Colonic mucosa (tissue), 4 donors: ENCODE measurements at regions not wholly inside any gene's neighbourhood (a gene's known extent, or its start where the extent isn't known, plus 50 kb on each side); places are given as distances from the start of the nearest gene placed in this dataset.

Experiments used
- DNase-seq: peaks from one replicate; pipeline ENCODE4 v3.0.0-alpha.2; 2020
- H3K27ac ChIP-seq: fragments of 200-600 bp; one replicate; pipeline ENCODE4 v1.8.0; 2021
- H3K27me3 ChIP-seq: fragments of 200-600 bp; one replicate; pipeline ENCODE4 v1.8.0; 2021
- H3K36me3 ChIP-seq: fragments of 200-600 bp; one replicate; pipeline ENCODE4 v1.8.0; 2021
- H3K4me1 ChIP-seq: fragments of 200-600 bp; one replicate; pipeline ENCODE4 v1.8.0; 2021; ENCODE audit warnings: mild to moderate bottlenecking
- H3K4me3 ChIP-seq: fragments of 200-600 bp; one replicate; pipeline ENCODE4 v1.8.0; 2021
- H3K9ac ChIP-seq, 2 donors: one replicate each; pipeline ENCODE4 v1.7.0; 2013; ENCODE audit warnings: control low read depth in 2 of 2, low read depth in 2 of 2, low read length in 2 of 2
- H3K9me3 ChIP-seq: fragments of 200-600 bp; one replicate; pipeline ENCODE4 v1.8.0; 2021
- intact Hi-C: fragments of 100-400 bp; cut with DNase I; formaldehyde crosslinking; loops from one replicate; pipeline ENCODE4 v1.14.1; 2022
- TF ChIP-seq, protein P1 (sequence below): fragments of 200-600 bp; IDR thresholded peaks from one replicate; pipeline ENCODE4 v1.8.0; 2022; ENCODE audit warnings: antibody characterized with exemption, mild to moderate bottlenecking
- donor health status: healthy.
- donor health status: DM: no; HTN: no; CAD: no.
- donor health status: DM: no; HTN: no; CAD: no.

DNA sequence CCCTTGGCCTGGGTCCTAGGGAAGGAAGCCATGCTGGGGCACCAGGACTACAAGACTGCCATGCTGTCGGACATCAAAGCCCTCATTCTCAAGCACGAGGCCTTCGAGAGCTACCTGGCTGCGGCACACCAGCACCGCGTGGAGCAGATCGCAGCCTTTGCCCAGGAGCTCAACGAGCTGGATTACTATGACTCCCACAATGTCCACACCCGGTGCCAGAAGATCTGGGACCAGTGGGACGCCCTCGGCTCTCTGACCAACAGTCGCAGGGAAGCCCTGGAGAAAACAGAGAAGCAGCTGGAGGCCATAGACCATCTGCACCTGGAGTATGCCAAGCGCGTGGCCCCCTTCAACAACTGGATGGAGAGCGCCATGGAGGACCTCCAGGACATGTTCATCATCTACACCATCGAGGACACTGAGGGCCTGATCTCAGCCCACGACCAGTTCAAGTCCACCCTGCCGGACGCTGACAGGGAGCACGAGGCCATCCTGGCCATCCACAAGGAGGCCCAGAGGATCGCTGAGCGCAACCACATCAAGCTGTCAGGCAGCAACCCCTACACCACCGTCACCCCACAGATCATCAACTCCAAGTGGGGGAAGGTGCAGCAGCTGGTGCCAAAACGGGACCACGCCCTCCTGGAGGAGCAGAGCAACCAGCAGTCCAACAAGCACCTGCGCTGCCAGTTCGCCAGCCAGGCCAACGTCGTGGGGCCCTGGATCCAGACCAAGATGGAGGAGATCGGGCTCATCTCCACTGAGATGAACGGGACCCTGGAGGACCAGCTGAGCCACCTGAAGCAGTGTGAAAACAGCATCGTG lies 487.0 kb downstream of the TRAM1L1 start:
- no peak overlapping the region for H3K4me3 ChIP-seq
- TF ChIP-seq, protein P1, sequence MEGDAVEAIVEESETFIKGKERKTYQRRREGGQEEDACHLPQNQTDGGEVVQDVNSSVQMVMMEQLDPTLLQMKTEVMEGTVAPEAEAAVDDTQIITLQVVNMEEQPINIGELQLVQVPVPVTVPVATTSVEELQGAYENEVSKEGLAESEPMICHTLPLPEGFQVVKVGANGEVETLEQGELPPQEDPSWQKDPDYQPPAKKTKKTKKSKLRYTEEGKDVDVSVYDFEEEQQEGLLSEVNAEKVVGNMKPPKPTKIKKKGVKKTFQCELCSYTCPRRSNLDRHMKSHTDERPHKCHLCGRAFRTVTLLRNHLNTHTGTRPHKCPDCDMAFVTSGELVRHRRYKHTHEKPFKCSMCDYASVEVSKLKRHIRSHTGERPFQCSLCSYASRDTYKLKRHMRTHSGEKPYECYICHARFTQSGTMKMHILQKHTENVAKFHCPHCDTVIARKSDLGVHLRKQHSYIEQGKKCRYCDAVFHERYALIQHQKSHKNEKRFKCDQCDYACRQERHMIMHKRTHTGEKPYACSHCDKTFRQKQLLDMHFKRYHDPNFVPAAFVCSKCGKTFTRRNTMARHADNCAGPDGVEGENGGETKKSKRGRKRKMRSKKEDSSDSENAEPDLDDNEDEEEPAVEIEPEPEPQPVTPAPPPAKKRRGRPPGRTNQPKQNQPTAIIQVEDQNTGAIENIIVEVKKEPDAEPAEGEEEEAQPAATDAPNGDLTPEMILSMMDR: no peak
- no peak overlapping the region for H3K27ac ChIP-seq
- no peak for DNase-seq
- no peaks in the 10 kb centered on the region for H3K36me3 ChIP-seq
- H3K9me3 ChIP-seq: no peaks in the 10 kb centered on the region
- no peak overlapping the region for H3K9ac ChIP-seq
- no peaks in the 10 kb centered on the region for H3K4me1 ChIP-seq
- intact Hi-C loops: no loop called here
- H3K27me3 ChIP-seq: no peaks in the 10 kb centered on the region

DNA sequence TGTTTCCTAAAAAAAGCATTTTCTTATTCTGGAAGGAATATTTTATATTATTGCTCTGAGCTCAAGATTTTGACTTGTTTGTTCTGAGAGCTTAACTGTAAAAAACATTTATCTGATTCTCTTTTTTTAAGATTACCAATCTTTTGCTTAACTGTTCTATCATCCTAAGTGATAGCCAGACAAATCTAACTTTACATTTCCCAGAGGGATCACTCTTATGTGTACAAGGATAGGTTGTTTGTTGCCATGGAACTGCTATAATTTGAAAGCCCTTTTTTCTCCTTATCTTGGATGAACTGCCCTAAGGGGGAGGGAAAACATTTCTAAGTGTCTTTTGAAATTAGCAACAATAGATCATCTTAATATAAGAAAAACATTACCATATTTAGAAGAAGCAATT lies 494.7 kb downstream of the TRAM1L1 start:
- no peaks in the 10 kb centered on the region for H3K9me3 ChIP-seq
- no peak overlapping the region for H3K4me3 ChIP-seq
- TF ChIP-seq, protein P1: no peak
- no peak for DNase-seq
- intact Hi-C loops: no loop called here
- no peak overlapping the region for H3K27ac ChIP-seq
- no peaks in the 10 kb centered on the region for H3K36me3 ChIP-seq
- H3K27me3 ChIP-seq: no peaks in the 10 kb centered on the region
- no peaks in the 10 kb centered on the region for H3K4me1 ChIP-seq
- H3K9ac ChIP-seq: no peak overlapping the region

DNA sequence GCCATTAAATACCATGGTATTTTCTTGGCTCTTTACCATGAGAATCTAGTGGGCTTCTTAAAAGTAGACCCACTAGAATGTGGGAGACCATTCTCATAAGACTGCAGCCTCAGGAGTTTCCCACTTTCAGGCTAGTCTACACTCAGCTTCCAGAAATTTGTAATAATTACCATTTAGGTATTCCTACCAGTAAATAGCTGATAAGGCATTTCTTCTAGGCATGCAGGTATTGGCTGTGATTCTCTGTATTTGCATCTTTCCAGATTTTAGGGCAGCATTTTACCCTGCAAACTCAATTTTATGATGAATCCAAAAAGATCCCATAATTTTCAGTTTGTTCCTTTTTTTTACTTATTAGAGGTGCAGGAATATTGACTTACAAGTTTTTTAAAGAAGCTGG lies 496.6 kb downstream of the TRAM1L1 start:
- DNase-seq: no peak
- Histone ChIP-seq H3K9ac (no peak overlapping the region), H3K4me1 (no peaks in the 10 kb centered on the region), H3K9me3 (no peaks in the 10 kb centered on the region), H3K4me3 (no peak overlapping the region), H3K36me3 (no peaks in the 10 kb centered on the region), H3K27me3 (no peaks in the 10 kb centered on the region), H3K27ac (no peak overlapping the region)
- TF ChIP-seq, protein P1: no peak
- intact Hi-C loops: no loop called here

DNA sequence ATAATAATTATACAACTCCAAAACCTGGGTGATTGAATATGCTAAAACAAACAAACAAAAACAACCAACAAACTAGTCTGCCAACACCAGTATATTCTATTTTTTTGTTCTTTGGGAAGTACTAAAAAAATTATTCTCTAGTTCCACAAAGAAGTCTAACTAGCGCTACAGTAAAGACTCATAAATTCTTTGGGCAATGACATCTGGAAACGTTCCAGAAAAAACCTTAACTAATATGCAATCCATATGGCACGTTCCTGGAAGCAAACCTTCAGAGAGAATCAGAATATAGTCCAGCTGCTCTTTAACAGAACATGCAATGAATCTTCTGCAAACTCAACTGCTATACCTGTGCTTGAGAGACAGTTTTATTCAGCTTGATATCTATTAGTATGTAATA lies 500.1 kb downstream of the TRAM1L1 start:
- Histone ChIP-seq H3K4me1 (no peaks in the 10 kb centered on the region), H3K36me3 (no peaks in the 10 kb centered on the region), H3K4me3 (no peak overlapping the region), H3K27ac (no peak overlapping the region), H3K27me3 (no peaks in the 10 kb centered on the region), H3K9me3 (no peaks in the 10 kb centered on the region), H3K9ac (no peak overlapping the region)
- intact Hi-C loops: no loop called here
- no peak for DNase-seq
- TF ChIP-seq, protein P1: no peak

DNA sequence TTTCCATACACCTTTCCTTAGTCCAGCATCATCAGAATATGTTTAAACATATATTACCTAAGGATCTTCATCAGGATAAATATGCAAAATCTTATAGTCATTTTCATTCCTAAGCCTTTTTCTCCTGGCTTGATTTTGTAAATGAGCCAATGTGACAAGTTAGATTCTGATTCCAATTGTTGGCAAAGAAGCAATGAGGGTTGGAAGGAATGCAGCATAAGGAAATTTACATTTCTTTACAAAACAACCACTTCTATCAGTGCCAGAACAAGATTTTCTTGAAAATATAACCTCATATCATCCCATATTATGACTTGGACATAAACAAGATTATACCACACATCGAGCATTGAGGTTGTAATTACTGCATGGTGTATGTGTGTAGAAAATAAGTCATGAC lies 508.1 kb downstream of the TRAM1L1 start:
- H3K4me3 ChIP-seq: no peak overlapping the region
- no peaks in the 10 kb centered on the region for H3K36me3 ChIP-seq
- no peaks in the 10 kb centered on the region for H3K9me3 ChIP-seq
- intact Hi-C loops: no loop called here
- no peak overlapping the region for H3K9ac ChIP-seq
- H3K4me1 ChIP-seq: no peaks in the 10 kb centered on the region
- H3K27me3 ChIP-seq: no peaks in the 10 kb centered on the region
- H3K27ac ChIP-seq: no peak overlapping the region
- DNase-seq: no peak
- TF ChIP-seq, protein P1: no peak
